HG03108 (cell line): ENCODE measurements at regions not wholly inside any gene's neighbourhood (a gene's known extent, or its start where the extent isn't known, plus 50 kb on each side); places are given as distances from the start of the nearest gene placed in this dataset.
"Not testable (repeated sequence)": the region's sequence is repeated elsewhere in the genome, so short reads cannot be mapped to it uniquely, and the experiment has no call there.

Experiments
- ATAC-seq: cut with Tn5 transposase; IDR thresholded peaks from one replicate; pipeline ENCODE4 v1.9.1; 2021; ENCODE audit warnings: moderate library complexity; ENCODE audit not compliant: unreplicated experiment

- ATAC-seq = no peak
Measured at GRCh38 chr3:29011966-29012365, 268.9 kb upstream of the RBMS3 start.

- no peak for ATAC-seq
Measured at GRCh38 chr3:29022976-29023375, 257.9 kb upstream of the RBMS3 start.

DNA sequence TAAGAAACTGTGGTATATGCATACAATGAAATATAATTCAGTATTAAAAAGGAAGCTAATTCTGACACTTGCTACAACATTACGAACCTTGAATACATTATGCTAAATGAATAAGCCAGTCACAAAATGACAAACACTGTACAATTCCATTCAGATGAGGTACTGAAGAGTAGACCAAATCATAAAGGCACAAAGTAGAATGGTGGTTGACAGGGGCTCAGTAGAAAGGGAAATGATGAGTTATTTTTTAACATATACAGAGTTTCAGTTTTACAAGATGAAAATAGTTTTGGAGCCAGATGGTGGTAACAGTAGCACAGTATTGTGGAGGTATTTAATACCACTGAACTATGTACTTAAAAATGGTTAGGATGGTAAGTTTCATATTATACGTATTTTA, 254.6 kb upstream of the RBMS3 start:
- ATAC-seq = peak; percentile 96

DNA sequence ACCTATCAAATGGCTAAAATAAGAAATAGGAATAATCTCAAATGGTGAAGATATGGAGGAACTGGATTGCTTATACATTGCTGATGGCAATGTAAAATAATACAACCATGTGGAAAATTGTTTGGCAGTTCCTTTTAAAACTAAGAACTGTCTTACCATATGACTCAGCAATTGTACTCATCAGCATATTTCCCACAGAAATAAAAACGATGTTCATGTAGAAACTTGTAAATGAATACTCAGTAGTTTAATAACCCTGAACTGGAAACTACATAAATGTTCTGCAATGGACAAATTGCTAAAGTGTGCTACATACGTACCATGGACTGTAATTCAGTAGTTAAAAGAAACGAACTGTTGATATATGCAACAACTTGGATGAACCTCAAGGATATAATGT, 253.9 kb upstream of the RBMS3 start:
- ATAC-seq = no peak

DNA sequence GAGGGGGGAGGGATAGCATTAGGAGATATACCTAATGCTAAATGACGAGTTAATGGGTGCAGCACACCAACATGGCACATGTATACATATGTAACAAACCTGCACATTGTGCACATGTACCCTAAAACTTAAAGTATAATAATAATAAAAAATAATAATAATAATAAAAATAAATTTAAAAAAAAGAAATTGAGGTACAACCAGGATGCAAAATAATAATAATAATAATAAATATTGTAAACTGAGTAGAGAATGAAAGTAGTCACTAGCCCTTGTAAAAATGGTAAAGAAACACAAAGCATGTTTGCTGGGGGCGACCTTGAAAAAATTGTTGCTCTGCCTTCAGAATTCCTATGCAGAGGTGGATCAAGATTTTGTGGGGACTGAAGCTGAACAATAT, 249.7 kb upstream of the RBMS3 start:
- ATAC-seq = not testable (repeated sequence)

DNA sequence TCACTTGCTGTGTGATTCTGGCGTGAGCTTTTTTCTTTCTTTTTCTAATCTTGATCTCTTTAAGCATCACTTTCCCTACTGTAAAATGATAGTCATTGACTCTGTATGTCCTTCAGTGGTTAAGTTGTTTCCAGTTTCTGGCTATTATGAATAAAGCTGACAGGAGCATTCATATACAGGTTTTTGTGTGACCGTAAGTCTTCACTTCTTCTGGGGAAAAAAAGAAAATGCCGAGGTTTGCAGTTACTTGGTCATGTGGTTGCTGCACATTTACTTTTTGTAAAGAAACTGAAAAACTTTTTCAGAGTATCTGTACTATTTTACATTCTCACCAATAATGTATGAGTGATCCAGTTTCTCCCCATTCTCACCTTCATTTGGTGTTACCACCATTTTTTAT, 247.4 kb upstream of the RBMS3 start:
- ATAC-seq = no peak

DNA sequence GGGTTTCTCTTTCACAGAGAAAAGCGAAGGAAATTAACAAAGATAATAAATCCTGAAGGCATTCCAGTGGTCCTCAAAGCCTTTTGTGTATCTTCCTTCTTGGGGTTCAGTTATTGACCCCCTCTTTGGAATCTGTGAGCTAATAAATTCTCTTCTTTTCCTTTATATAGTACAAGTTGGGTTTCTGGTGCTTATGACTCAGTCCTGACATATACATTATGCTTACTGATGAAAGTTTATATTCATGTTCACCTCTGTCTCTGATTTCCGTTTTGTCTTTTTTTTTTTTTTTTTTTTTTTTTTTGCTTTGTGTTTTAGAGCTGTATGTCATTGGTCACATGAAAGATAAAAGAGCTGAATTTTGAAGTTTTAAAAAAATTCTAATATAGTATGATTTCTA, 230.7 kb upstream of the RBMS3 start:
- no peak for ATAC-seq

DNA sequence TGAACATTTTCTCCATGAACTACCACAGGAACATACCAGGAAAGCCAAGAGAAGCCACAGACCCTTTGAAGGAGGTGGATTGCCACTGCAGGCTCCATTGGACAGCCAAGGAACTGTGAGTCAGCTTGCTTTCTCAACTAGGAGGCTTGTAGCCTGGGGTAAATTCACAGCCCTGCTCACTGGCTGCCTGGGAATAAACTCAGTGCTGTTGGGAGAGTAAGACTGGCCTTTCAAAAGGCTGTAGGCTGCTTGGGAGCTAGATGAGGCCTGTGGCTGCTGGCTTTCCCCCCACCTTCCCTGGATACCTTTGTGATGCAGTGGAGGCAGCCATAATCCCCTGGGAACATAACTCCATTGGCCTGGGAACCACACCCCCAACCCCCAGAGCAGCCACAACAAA, 223.5 kb upstream of the RBMS3 start:
- ATAC-seq = no peak

GRCh38 chr3:29064085-29064484, 216.8 kb upstream of the RBMS3 start:
- ATAC-seq = no peak

GRCh38 chr3:29065211-29065785, 215.6 kb upstream of the RBMS3 start:
- no peak for ATAC-seq

DNA sequence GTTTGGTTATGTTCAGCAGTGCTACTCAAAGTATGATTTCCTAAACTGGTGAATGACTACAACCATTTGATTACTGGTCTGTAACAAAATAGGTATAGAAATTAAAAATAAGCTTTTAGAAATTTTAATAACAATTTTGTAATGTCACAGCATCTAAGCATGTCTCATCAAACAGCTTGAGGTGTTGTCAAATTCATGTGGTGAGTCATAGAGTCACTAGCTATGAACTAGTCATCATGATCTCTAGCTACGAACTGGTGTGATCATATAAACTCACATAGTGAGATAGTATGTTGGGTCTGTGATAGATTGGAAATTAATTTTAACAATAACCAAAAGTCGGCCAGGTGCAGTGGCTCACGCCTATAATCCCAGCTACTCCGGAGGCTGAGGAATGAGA, 213.9 kb upstream of the RBMS3 start:
- ATAC-seq = no peak

- ATAC-seq = no peak
Measured at GRCh38 chr3:29070959-29071634, 209.8 kb upstream of the RBMS3 start.

DNA sequence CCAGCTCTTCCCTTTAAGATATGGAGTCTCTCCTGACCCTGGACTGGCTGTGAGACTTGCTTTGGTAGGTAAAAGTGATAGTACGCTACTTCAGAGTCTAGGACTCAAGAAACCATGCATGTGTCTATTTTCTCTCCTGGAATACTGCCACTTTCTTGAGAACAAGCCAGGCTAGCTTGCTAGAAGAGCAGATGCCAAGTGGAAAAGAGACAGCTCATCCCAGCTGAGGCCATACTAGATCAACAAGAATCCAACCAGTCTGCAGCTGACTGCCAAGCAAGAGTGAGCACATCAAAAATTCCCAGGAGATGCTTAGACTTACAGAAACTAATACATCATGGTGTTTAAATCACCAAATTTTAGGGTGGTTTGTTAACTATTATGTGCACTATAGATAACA, 208.3 kb upstream of the RBMS3 start:
- no peak for ATAC-seq

GRCh38 chr3:29077356-29077755, 203.5 kb upstream of the RBMS3 start:
- ATAC-seq = no peak

DNA sequence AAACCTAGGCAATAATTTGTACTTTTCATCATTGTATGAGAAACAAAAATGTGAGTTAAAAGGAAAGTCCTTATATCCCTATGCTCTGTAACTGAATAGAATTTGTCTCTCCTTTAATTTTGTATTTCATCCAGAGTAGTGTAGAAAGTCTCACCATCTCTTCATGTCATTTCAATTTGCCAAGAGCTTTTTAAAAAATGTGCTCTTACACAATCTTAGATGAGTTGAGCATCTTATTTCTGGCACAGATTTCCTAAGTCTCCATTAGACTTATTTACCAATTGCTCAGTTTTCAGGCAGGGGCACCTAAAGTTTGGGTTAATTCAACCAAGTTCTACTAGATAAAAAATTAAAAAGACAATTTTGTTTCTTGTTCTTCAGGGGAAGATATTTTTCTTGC, 201.5 kb upstream of the RBMS3 start:
- ATAC-seq = no peak

DNA sequence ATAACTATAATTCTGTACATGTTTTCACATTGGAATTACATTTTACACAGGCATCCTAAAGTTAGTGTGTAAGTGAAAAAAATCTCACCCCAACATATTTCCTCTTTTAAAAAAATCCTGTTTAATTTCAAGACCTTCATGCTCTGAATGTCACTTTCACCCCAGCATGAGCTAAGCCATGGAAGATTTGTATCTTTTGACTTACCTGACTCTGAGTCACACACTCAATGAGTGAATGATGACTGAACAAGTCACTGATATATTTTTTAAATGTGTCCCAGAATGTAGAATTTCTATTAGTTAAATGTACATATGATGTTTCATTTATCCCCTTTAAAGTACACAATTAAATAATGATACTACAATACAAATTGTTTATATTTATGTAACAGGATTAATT, 199.9 kb upstream of the RBMS3 start:
- ATAC-seq = no peak

DNA sequence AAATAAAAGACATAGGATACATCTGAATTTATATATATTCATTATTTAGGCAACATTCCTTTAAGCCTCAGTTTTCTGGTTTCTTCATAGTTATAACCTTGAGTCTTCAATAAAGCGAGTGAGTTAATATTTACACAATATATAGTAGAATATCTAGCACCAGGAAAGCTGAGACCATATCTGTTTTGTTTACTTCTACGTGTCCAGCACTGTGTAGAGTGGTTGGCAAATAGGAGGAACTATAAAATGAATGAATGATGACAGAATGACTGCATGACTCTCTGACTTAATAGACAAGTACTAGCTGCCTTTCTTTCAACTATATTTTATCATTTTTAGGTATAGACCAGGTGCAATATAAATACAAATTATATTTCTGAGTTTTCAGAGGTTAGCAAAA, 197.8 kb upstream of the RBMS3 start:
- no peak for ATAC-seq

DNA sequence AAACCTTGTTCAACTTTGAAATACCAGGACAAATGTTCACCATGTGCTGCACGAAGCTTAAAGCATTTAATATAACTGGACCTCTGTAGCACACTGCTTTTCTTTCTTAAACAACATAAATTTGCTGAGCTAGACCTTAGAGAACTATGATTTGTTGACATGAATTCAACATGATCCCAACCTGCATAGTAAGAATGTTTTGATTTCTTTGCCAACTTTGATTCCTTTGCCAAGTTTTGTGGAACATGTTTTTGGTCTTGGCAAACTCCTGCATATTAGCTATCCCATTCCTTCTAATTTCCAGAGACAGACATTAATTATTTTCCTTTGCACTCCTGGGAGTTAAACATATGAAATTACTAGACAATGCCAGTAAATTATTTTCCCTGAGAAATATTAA, 197.2 kb upstream of the RBMS3 start:
- ATAC-seq = no peak

DNA sequence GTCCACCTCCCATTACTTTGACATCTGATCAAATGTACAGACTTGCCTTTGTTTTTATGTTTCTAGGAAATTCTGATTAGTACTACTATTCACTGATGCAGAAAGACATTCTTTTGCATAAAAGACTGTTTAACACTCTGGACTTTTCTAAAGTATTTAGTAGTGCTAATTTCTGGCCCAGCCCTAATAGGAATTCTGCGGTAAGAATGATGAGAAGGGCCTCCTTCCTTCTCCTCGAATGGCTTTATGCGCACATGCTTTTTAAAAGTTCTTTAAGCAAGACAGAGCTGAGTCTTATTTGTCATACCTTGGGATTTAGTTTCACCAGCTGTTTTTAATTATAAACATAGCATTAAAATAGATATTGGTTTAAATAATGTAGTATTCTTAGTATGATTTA, 192.3 kb upstream of the RBMS3 start:
- no peak for ATAC-seq

- no peak for ATAC-seq
Measured at GRCh38 chr3:29090912-29091597, 189.8 kb upstream of the RBMS3 start.

DNA sequence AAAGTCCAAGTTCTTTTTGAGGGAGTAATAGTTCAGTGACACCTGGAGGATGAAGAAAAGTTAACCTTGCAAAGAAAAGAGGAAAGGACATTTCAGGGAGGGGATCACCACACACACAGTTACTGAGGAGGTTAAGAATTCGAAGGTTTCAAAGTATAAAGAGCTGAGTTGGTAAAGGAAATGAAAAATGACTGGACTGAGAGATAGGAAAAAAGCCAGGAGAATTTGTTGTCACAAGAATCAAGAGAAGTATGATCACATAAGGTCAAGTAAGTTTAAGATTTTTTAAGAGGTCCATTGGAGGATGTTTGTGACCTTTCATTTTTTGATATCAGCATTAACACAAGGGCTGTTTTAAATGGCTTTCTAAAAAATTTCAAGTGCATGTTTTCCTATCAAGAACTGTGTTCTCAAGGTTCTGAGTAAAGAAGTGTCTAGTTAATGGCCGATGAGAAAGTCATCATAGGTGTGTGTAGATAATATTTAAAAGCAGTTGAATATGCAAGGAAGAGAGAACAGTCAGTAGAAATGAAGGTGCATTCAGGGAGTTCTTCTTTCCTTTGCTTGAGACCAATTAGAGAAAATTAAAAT, 189.2 kb upstream of the RBMS3 start:
- no peak for ATAC-seq

GRCh38 chr3:29092348-29092747, 188.5 kb upstream of the RBMS3 start:
- ATAC-seq = no peak
